ENCODE measurements at regions not wholly inside any gene's neighbourhood (a gene's known extent, or its start where the extent isn't known, plus 50 kb on each side); places are given as distances from the start of the nearest gene placed in this dataset.

- DNase-seq: no peak
Observed at GRCh38 chr13:75038393-75039113, 443.4 kb downstream of the TBC1D4 start.

GRCh38 chr13:75025956-75026355 lies 456.0 kb downstream of the TBC1D4 start:
- no peak for DNase-seq

DNA sequence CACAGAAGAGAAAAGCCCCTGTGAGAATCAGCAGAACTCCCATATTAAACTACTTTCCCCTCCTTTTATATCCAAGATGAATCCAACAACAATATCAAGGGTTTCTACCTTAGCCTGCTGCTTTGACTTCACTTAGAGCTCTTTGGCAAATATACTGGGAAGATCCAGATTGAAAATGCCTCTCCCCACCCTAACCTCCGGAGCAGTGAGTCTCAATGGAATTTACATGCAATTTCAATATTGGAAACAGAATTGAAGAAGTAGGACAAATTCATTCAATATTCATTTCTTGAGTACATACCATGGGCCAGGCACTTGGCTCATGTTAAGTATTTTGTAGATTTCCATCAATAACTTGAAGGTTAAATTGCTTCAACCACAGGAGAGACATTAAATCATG lies 457.4 kb downstream of the TBC1D4 start:
- DNase-seq: no peak

GRCh38 chr13:75023609-75024008 lies 458.4 kb downstream of the TBC1D4 start:
- no peak for DNase-seq

- no peak for DNase-seq
Observed at GRCh38 chr13:75021151-75021550, 460.8 kb downstream of the TBC1D4 start.

DNA sequence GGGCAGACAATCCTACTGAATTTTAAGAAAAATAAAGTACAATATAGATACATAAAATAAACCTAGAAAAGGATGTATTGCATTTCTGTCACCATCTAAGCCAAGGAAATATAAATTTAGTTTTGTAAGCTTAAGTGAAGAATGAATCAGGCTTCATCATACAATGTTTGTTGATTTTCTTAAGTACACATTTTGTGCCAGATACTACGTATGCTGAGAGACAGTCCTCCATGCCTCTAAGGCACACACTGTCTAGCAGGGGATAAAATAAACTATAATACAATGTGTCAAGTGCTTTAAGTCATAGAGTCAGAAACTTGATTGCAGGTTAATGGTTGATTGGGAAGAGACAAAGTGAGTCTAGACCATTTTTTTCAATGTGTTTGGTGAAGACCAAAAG lies 465.7 kb downstream of the TBC1D4 start:
- DNase-seq: no peak

GRCh38 chr13:75013818-75014217 lies 468.2 kb downstream of the TBC1D4 start:
- no peak for DNase-seq

- no peak for DNase-seq
Observed at GRCh38 chr13:75010941-75011340, 471.0 kb downstream of the TBC1D4 start.

GRCh38 chr13:75008926-75009325 lies 473.0 kb downstream of the TBC1D4 start:
- DNase-seq: no peak

- no peak for DNase-seq
Observed at GRCh38 chr13:74990992-74991391, 491.0 kb downstream of the TBC1D4 start.

DNA sequence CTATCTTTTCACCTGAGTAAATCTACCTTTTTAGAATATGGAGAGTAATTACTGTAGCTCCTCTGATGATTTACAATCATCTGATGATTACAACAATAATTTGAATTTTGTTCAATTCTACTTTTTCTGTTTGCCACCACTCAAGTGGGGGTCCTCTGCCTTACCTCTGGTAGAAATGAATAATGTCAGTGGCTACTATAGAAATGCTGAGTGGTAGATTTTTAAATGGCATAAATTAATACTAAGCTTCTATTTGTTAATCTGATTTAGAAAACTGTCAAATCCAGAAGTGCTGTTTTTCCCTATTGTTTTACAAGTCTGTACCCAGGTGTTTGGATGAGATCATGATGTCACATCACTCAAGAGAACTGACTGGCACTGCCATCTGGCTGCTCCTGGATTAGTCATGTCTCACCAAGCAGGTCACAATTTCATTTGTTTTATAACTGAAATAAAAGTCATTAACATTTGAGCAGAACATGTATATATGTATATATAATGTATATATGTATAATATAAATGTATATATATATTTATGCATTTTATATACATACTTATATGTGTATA lies 494.8 kb downstream of the TBC1D4 start:
- no peak for DNase-seq

- no peak for DNase-seq
Observed at GRCh38 chr13:74986609-74987008, 495.4 kb downstream of the TBC1D4 start.

DNA sequence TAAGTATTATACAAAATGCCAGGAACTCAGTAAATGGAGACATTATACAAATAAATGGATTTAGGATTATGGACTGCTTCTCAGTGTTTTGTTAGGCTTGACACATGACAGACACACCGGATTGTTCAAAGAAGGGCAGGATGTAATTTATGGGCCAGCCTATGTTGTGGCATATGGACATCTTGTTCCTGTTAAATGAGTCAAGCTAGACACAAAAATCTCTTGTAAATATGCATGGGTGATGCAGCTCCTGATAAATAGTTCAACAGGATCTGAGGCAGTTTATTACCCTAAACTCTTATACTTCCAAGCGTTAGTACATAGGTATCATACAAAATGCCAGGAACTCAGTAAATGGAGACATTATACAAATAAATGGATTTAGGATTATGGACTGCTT lies 502.3 kb downstream of the TBC1D4 start:
- no peak for DNase-seq

DNA sequence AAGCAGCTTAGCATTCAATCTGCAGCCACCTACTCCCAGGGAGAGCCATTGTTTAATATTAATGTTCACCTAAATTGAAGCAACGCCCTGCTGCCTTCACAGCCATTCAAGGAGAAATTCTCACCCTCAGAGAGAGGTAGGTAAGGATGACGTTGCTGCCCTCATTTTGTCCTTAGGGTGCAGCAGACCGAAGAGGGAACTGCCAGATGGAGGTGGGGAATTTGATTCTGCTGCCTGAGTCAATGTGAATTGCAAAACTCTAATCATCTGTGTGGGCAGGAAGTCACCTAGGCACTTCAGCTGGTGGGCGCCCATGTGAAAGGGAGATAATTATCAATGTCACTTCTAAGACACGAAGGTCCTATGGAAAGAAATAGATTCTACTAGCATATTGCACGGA lies 503.4 kb downstream of the TBC1D4 start:
- DNase-seq: no peak

DNA sequence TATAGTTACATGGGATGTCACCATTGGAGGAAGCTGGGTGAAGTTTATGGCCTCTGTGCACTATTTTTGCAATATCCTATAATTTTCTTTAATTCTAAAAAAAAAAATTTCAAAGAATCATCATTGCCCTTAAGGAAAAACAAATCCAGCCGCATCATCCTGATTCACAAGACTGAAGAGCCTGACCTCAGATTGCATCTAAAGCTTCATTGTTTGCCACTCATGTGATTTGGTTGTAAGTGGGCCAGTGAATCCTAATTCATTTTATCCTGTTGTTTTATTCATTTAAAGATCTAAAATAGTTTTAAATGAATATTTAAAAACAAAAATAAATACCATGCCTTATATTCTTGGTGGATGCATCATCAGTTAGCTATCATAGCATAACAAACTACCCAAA lies 504.5 kb downstream of the TBC1D4 start:
- DNase-seq: no peak

DNA sequence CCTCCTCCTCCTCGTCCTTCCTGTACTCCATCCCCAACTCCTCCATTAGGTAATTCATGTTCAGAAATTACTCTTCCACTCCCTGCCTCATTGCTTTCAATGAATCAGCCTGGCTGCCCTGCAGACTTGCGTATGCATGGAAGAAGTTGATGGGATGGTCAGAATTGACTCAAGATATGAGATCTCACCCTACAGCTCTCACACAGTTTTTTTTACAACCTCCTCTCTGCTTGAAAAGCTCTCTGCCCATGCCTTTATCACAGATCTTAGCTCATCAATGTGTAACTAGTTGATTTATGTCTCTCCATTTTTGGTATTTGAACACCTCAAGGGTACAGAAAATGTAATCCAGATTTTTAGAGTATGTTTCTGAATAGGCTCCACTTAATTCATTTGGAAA lies 506.9 kb downstream of the TBC1D4 start:
- DNase-seq: no peak

GRCh38 chr13:74973935-74974879 lies 507.8 kb downstream of the TBC1D4 start:
- DNase-seq: no peak

DNA sequence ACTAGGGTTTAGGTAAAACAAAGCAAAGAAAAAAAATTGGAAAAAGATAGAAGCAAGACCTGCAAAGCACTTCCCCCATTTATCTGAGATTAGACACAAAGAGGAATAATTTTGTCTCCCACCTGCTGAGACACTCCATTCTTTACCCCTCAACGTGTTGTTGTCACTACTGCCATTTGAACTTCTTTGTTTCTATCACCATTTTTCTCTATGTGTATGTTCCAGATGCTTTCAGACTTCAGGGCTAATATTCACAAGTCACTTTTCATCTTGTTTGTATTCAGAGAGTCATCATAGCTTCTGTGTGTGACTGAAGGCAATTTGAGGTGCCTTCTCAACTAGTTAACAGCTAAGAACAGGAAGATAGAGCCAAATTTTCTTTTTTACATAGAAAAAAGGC lies 512.5 kb downstream of the TBC1D4 start:
- no peak for DNase-seq

- no peak for DNase-seq
Observed at GRCh38 chr13:74966814-74967424, 515.0 kb downstream of the TBC1D4 start.

GRCh38 chr13:74966275-74966674 lies 515.7 kb downstream of the TBC1D4 start:
- DNase-seq: no peak

DNA sequence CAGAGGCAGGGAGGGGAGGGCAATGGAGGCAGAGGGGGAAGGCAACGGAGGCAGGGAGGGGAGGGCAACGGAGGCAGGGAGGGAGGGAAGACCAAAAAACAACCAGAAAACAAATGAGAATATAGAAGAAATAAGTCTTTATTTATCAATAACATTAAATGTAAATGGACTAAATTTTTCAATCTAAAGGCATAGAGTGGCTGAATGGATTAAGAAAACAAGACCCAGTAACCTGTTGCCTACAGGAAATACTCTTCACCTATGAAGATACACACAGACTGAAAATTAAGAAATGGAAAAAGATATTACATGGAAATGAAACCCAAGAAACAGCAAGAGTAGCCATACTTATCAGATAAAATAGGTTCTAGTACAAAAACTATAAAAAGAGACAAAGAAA lies 536.3 kb downstream of the TBC1D4 start:
- DNase-seq: no peak

GRCh38 chr13:74931698-74932433 lies 550.1 kb downstream of the TBC1D4 start:
- DNase-seq: no peak
